Stimulated activated CD4-positive, alpha-beta T cell treated with anti-CD3 and anti-CD28 coated beads, Interleukin-1b, Interleukin-23, amount 100 ng/mL, for 24 hours (primary cell): ENCODE measurements at regions not wholly inside any gene's neighbourhood (a gene's known extent, or its start where the extent isn't known, plus 50 kb on each side); places are given as distances from the start of the nearest gene placed in this dataset.

Source experiments
- DNase-seq, 4 experiments: peaks; one replicate each; pipeline ENCODE4 v3.0.0-alpha.2; 2020; ENCODE audit warnings: low read depth in 4 of 4, low spot score in 1 of 4

GRCh38 chr5:74428275-74428674, 212.3 kb downstream of the ENC1 start:
- DNase-seq, result no peak

- no peak for DNase-seq
These were observed 214.0 kb downstream of the ENC1 start for GRCh38 chr5:74426506-74426905.

- no peak for DNase-seq
These were observed 216.2 kb downstream of the ENC1 start for GRCh38 chr5:74424162-74424868.

- no peak for DNase-seq
These were observed 217.1 kb downstream of the ENC1 start for GRCh38 chr5:74423383-74423782.

- no peak for DNase-seq
These were observed 217.9 kb downstream of the ENC1 start for GRCh38 chr5:74422671-74423070.

- DNase-seq, result no peak
These were observed 218.5 kb downstream of the ENC1 start for GRCh38 chr5:74422030-74422429.

- DNase-seq, result no peak
These were observed 219.2 kb downstream of the ENC1 start for GRCh38 chr5:74421377-74421776.

GRCh38 chr5:74420947-74421346, 219.6 kb downstream of the ENC1 start:
- DNase-seq, result no peak

GRCh38 chr5:74420220-74420619, 220.3 kb downstream of the ENC1 start:
- DNase-seq, result no peak

- no peak for DNase-seq
These were observed 221.1 kb downstream of the ENC1 start for GRCh38 chr5:74419468-74419867.

GRCh38 chr5:74418709-74419108, 221.8 kb downstream of the ENC1 start:
- DNase-seq, result no peak

- no peak for DNase-seq
These were observed 222.3 kb downstream of the ENC1 start for GRCh38 chr5:74418261-74418660.

GRCh38 chr5:74415695-74416102, 224.8 kb downstream of the ENC1 start:
- DNase-seq, result no peak

- DNase-seq, result no peak
These were observed 226.3 kb downstream of the ENC1 start for GRCh38 chr5:74414228-74414627.

GRCh38 chr5:74413403-74414048, 227.0 kb downstream of the ENC1 start:
- DNase-seq, result no peak

GRCh38 chr5:74412066-74412465, 228.5 kb downstream of the ENC1 start:
- DNase-seq, result no peak

- DNase-seq, result no peak
These were observed 230.8 kb downstream of the ENC1 start for GRCh38 chr5:74409712-74410111.

- DNase-seq, result no peak
These were observed 231.3 kb downstream of the ENC1 start for GRCh38 chr5:74409166-74409706.

- DNase-seq, result no peak
These were observed 232.1 kb downstream of the ENC1 start for GRCh38 chr5:74408150-74409043.

- DNase-seq, result no peak
These were observed 232.8 kb downstream of the ENC1 start for GRCh38 chr5:74407701-74408100.

- DNase-seq, result no peak
These were observed 233.7 kb downstream of the ENC1 start for GRCh38 chr5:74406844-74407243.

- no peak for DNase-seq
These were observed 234.9 kb downstream of the ENC1 start for GRCh38 chr5:74405593-74405992.
